ENCODE measurements at regions not wholly inside any gene's neighbourhood (a gene's known extent, or its start where the extent isn't known, plus 50 kb on each side); places are given as distances from the start of the nearest gene placed in this dataset.
"Not testable (repeated sequence)": the region's sequence is repeated elsewhere in the genome, so short reads cannot be mapped to it uniquely, and the experiment has no call there.

DNA sequence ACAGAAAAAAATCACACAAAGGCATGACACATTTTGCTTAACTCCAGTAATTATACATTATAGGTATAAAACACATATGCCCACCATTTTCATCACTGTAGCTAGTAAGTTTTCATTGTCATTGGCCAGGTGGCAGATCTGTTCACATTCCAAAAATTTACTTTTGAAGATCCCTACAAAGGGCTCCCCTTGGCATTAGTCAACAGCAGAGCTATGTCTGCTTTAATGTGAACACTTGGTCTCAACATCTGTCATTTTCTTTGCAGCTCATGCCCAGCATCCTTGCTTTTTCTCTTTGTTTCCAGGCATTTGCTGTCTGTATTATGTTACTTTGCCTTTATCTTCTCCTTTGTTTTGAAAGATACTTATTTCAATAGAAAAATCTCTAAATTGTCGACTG lies 519.1 kb upstream of the FOXG1 start:
- Histone ChIP-seq H3K27me3 (ENCODE audit: low read length) (no peaks in the 10 kb centered on the region), H3K9me3 (ENCODE audit: insufficient read depth, low read length) (0 out of 2 replicates have a peak, but pooled peaks cover 5% of the 10 kb centered on the region), H3K27ac (ENCODE audit: low read depth, low read length) (no peak overlapping the region)

DNA sequence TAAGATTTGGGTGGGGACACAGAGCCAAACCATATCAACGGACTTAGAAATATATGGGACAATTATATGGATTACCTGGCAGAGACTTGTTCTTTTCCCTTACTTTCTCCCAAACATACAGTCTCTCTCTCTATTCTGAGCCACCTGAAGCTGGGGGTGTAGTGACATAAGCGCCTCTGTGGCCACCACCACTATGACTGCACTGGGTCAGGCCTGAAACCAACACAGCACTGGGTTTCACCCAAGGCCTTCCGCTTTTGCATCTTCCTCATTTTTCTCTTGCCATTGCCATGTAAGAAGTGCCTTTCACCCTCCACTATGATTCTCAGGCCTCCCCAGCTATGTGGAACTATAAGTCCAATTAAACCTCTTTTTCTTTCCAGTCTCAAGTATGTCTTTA lies 514.5 kb upstream of the FOXG1 start:
- not testable (repeated sequence) for H3K4me2 ChIP-seq (ENCODE audit: low read depth, low read length, poor library complexity, severe bottlenecking); H3K4me3 ChIP-seq (ENCODE audit: insufficient read depth, low read length, poor library complexity, severe bottlenecking); H3K9me2 ChIP-seq (replicated peaks; ENCODE audit: insufficient read depth, low read length); H3F3A ChIP-seq (ENCODE audit: insufficient read depth); H4K20me1 ChIP-seq (ENCODE audit: low read depth, low read length); H3K9ac ChIP-seq (ENCODE audit: low read length); H3K27ac ChIP-seq (ENCODE audit: low read depth, low read length); H3K79me2 ChIP-seq (ENCODE audit: insufficient read depth, low read length); H2AFZ ChIP-seq (ENCODE audit: low read depth, low read length, severe bottlenecking); H3K36me3 ChIP-seq (ENCODE audit: low read length); H3K27me3 ChIP-seq (ENCODE audit: low read length); H3K9me3 ChIP-seq (ENCODE audit: insufficient read depth, low read length)

More for the DNA sequence above, 519.1 kb upstream of the FOXG1 start:
- H3K9me2 ChIP-seq (replicated peaks; ENCODE audit: insufficient read depth, low read length) = no peaks in the 10 kb centered on the region
- H3K36me3 ChIP-seq (ENCODE audit: low read length) = no peaks in the 10 kb centered on the region
- no peak overlapping the region for H3K4me3 ChIP-seq (ENCODE audit: insufficient read depth, low read length, poor library complexity, severe bottlenecking)
- H3K4me2 ChIP-seq (ENCODE audit: low read depth, low read length, poor library complexity, severe bottlenecking) = no peak overlapping the region
- H2AFZ ChIP-seq (ENCODE audit: low read depth, low read length, severe bottlenecking) = no peak overlapping the region
- no peak overlapping the region for H3K9ac ChIP-seq (ENCODE audit: low read length)
- no peaks in the 10 kb centered on the region for H4K20me1 ChIP-seq (ENCODE audit: low read depth, low read length)
- H3K79me2 ChIP-seq (ENCODE audit: insufficient read depth, low read length) = no peaks in the 10 kb centered on the region
- TF ChIP-seq, protein P1, sequence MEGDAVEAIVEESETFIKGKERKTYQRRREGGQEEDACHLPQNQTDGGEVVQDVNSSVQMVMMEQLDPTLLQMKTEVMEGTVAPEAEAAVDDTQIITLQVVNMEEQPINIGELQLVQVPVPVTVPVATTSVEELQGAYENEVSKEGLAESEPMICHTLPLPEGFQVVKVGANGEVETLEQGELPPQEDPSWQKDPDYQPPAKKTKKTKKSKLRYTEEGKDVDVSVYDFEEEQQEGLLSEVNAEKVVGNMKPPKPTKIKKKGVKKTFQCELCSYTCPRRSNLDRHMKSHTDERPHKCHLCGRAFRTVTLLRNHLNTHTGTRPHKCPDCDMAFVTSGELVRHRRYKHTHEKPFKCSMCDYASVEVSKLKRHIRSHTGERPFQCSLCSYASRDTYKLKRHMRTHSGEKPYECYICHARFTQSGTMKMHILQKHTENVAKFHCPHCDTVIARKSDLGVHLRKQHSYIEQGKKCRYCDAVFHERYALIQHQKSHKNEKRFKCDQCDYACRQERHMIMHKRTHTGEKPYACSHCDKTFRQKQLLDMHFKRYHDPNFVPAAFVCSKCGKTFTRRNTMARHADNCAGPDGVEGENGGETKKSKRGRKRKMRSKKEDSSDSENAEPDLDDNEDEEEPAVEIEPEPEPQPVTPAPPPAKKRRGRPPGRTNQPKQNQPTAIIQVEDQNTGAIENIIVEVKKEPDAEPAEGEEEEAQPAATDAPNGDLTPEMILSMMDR (IDR thresholded peaks at IDR 0.05; ENCODE audit: insufficient read depth, low read length, poor library complexity, severe bottlenecking) = no peak
- no peak for TF ChIP-seq EZH2phosphoT487 (conservative IDR thresholded peaks at IDR 0.05; ENCODE audit: low read length)
- H3F3A ChIP-seq (ENCODE audit: insufficient read depth) = no peaks in the 10 kb centered on the region

DNA sequence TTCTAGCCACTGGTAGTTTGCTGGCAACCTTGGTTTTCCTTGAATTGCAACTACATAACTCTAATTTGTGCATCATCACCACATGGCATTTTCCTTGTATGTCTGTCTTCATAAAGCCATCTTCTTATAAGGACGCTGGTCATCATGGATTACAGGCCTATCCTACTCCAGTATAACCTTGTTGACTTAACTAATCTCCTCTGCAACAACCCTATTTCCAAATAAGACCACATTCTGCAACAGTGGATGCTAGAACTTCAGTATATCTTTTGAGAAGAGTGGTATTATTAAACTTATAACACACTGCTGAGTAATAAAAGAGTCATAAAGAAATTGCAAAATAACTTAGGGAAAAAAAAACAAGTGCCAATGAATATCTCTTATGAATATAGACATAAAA lies 511.8 kb upstream of the FOXG1 start:
- Histone ChIP-seq H2AFZ (ENCODE audit: low read depth, low read length, severe bottlenecking) (no peak overlapping the region), H3K9me2 (replicated peaks; ENCODE audit: insufficient read depth, low read length) (no peaks in the 10 kb centered on the region), H3F3A (ENCODE audit: insufficient read depth) (no peaks in the 10 kb centered on the region), H3K9me3 (ENCODE audit: insufficient read depth, low read length) (0 out of 2 replicates have a peak, but pooled peaks cover under 1% of the 10 kb centered on the region), H3K4me2 (ENCODE audit: low read depth, low read length, poor library complexity, severe bottlenecking) (no peak overlapping the region), H3K27ac (ENCODE audit: low read depth, low read length) (no peak overlapping the region), H3K9ac (ENCODE audit: low read length) (no peak overlapping the region), H3K79me2 (ENCODE audit: insufficient read depth, low read length) (no peaks in the 10 kb centered on the region), H3K4me3 (ENCODE audit: insufficient read depth, low read length, poor library complexity, severe bottlenecking) (no peak overlapping the region), H4K20me1 (ENCODE audit: low read depth, low read length) (no peaks in the 10 kb centered on the region), H3K36me3 (ENCODE audit: low read length) (no peaks in the 10 kb centered on the region), H3K27me3 (ENCODE audit: low read length) (no peaks in the 10 kb centered on the region)
- TF ChIP-seq, protein P1 (IDR thresholded peaks at IDR 0.05; ENCODE audit: insufficient read depth, low read length, poor library complexity, severe bottlenecking) = no peak

DNA sequence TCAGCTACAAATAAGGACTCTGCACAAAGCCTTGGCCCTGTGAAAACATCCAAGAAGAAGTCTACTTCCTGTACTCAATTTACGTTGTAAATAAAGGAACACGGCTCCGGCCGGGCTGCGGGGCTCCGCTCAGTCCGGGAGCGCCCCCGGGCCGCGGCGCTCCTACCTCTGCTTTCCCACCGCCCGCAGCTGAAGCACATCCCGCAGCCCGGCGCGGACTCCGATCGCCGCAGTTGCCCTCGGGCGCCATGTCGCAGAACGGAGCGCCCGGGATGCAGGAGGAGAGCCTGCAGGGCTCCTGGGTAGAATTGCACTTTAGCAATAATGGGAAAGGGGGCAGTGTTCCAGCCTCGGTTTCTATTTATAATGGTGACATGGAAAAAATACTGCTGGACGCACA lies 502.3 kb upstream of the FOXG1 start:
- Histone ChIP-seq H3K9ac (ENCODE audit: low read length) (no peak overlapping the region), H3K27me3 (ENCODE audit: low read length) (no peaks in the 10 kb centered on the region), H3K4me3 (ENCODE audit: insufficient read depth, low read length, poor library complexity, severe bottlenecking) (no peak overlapping the region), H3K9me2 (replicated peaks; ENCODE audit: insufficient read depth, low read length) (no peaks in the 10 kb centered on the region), H3K9me3 (ENCODE audit: insufficient read depth, low read length) (no peaks in the 10 kb centered on the region), H3K36me3 (ENCODE audit: low read length) (no peaks in the 10 kb centered on the region), H4K20me1 (ENCODE audit: low read depth, low read length) (no peaks in the 10 kb centered on the region), H3K79me2 (ENCODE audit: insufficient read depth, low read length) (no peaks in the 10 kb centered on the region), H2AFZ (ENCODE audit: low read depth, low read length, severe bottlenecking) (no peak overlapping the region), H3K4me2 (ENCODE audit: low read depth, low read length, poor library complexity, severe bottlenecking) (no peak overlapping the region), H3F3A (ENCODE audit: insufficient read depth) (no peaks in the 10 kb centered on the region), H3K27ac (ENCODE audit: low read depth, low read length) (no peak overlapping the region)
- TF ChIP-seq, protein P1 (IDR thresholded peaks at IDR 0.05; ENCODE audit: insufficient read depth, low read length, poor library complexity, severe bottlenecking) = no peak
- TF ChIP-seq EZH2phosphoT487 (conservative IDR thresholded peaks at IDR 0.05; ENCODE audit: low read length) = no peak

Data from SU-DHL-6 (cell line).